Memory B cell (primary cell): ENCODE measurements at regions not wholly inside any gene's neighbourhood (a gene's known extent, or its start where the extent isn't known, plus 50 kb on each side); places are given as distances from the start of the nearest gene placed in this dataset.

ENCODE experiments used
- ATAC-seq: fragments of 150-1000 bp; cut with Tn5 transposase; 2 replicates; pipeline ENCODE4 v1.10.0; 2021; ENCODE audit warnings: low read depth, mild to moderate bottlenecking, moderate library complexity
- DNase-seq, 2 donors: peaks; one replicate each; pipeline ENCODE4 v3.0.0; 2022; ENCODE audit warnings: low spot score in 2 of 2
- H3K27ac Mint-ChIP-seq: one replicate; pipeline ENCODE4 v1.8.0; 2022; ENCODE audit warnings: mild to moderate bottlenecking, moderate library complexity, mixed read lengths
- H3K27me3 Mint-ChIP-seq: one replicate; pipeline ENCODE4 v1.8.0; 2022; ENCODE audit warnings: mixed read lengths
- H3K36me3 Mint-ChIP-seq: one replicate; pipeline ENCODE4 v1.8.0; 2022; ENCODE audit warnings: mild to moderate bottlenecking, mixed read lengths
- H3K4me1 Mint-ChIP-seq: one replicate; pipeline ENCODE4 v1.8.0; 2022; ENCODE audit warnings: mixed read lengths
- H3K4me3 Mint-ChIP-seq: one replicate; pipeline ENCODE4 v1.8.0; 2022; ENCODE audit warnings: mild to moderate bottlenecking, moderate library complexity, mixed read lengths
- H3K9me3 Mint-ChIP-seq: one replicate; pipeline ENCODE4 v1.8.0; 2022; ENCODE audit warnings: mixed read lengths

- ATAC-seq = no peak
- Mint-ChIP-seq H3K9me3 (peaks cover 2% of the 10 kb centered on the region), H3K27ac (no peak overlapping the region), H3K4me3 (no peak overlapping the region), H3K27me3 (no peaks in the 10 kb centered on the region), H3K4me1 (no peaks in the 10 kb centered on the region), H3K36me3 (no peaks in the 10 kb centered on the region)
- no peak for DNase-seq
Measured at GRCh38 chr15:38941399-38941953, 376.9 kb upstream of the RASGRP1 start.

- DNase-seq (no peak), ATAC-seq (no peak)
- Mint-ChIP-seq H3K4me3 (no peak overlapping the region), H3K9me3 (no peaks in the 10 kb centered on the region), H3K27me3 (peaks cover 2% of the 10 kb centered on the region), H3K4me1 (no peaks in the 10 kb centered on the region), H3K36me3 (no peaks in the 10 kb centered on the region), H3K27ac (no peak overlapping the region)
Measured at GRCh38 chr15:38944536-38944935, 379.9 kb upstream of the RASGRP1 start.

GRCh38 chr15:38945551-38946298, 381.1 kb upstream of the RASGRP1 start:
- Mint-ChIP-seq H3K4me3 (no peak overlapping the region), H3K4me1 (no peaks in the 10 kb centered on the region), H3K27me3 (peaks cover 2% of the 10 kb centered on the region), H3K36me3 (no peaks in the 10 kb centered on the region), H3K27ac (no peak overlapping the region), H3K9me3 (no peaks in the 10 kb centered on the region)
- DNase-seq (no peak), ATAC-seq (no peak)

GRCh38 chr15:38954090-38954489, 389.5 kb upstream of the RASGRP1 start:
- Mint-ChIP-seq H3K27ac (no peak overlapping the region), H3K4me1 (no peaks in the 10 kb centered on the region), H3K4me3 (no peak overlapping the region), H3K27me3 (peaks cover 2% of the 10 kb centered on the region), H3K9me3 (no peaks in the 10 kb centered on the region), H3K36me3 (no peaks in the 10 kb centered on the region)
- DNase-seq = no peak
- ATAC-seq = no peak

- Mint-ChIP-seq H3K27ac (no peak overlapping the region), H3K4me3 (no peak overlapping the region), H3K9me3 (no peaks in the 10 kb centered on the region), H3K4me1 (no peaks in the 10 kb centered on the region), H3K36me3 (no peaks in the 10 kb centered on the region), H3K27me3 (no peaks in the 10 kb centered on the region)
- no peak for ATAC-seq
- DNase-seq = no peak
Measured at GRCh38 chr15:38961456-38961855, 396.8 kb upstream of the RASGRP1 start.

- no peaks in the 10 kb centered on the region for H3K27me3 Mint-ChIP-seq
- DNase-seq (no peak), ATAC-seq (no peak)
- H3K27ac Mint-ChIP-seq = no peak overlapping the region
- H3K36me3 Mint-ChIP-seq = no peaks in the 10 kb centered on the region
- H3K9me3 Mint-ChIP-seq = no peaks in the 10 kb centered on the region
- no peak overlapping the region for H3K4me3 Mint-ChIP-seq
- no peaks in the 10 kb centered on the region for H3K4me1 Mint-ChIP-seq
Measured at GRCh38 chr15:38961931-38962330, 397.3 kb upstream of the RASGRP1 start.

- ATAC-seq (no peak), DNase-seq (no peak)
- H3K27ac Mint-ChIP-seq = no peak overlapping the region
- H3K36me3 Mint-ChIP-seq = no peaks in the 10 kb centered on the region
- H3K4me1 Mint-ChIP-seq = no peaks in the 10 kb centered on the region
- peaks cover 2% of the 10 kb centered on the region for H3K27me3 Mint-ChIP-seq
- peaks cover 10% of the 10 kb centered on the region for H3K9me3 Mint-ChIP-seq
- H3K4me3 Mint-ChIP-seq = no peak overlapping the region
Measured at GRCh38 chr15:38972831-38973230, 408.2 kb upstream of the RASGRP1 start.

GRCh38 chr15:38975282-38975990, 410.8 kb upstream of the RASGRP1 start:
- H3K9me3 Mint-ChIP-seq = peaks cover 10% of the 10 kb centered on the region
- ATAC-seq (no peak), DNase-seq (no peak)
- H3K27ac Mint-ChIP-seq = no peak overlapping the region
- H3K4me1 Mint-ChIP-seq = no peaks in the 10 kb centered on the region
- peaks cover 2% of the 10 kb centered on the region for H3K27me3 Mint-ChIP-seq
- no peak overlapping the region for H3K4me3 Mint-ChIP-seq
- H3K36me3 Mint-ChIP-seq = no peaks in the 10 kb centered on the region

GRCh38 chr15:38991126-38991525, 426.5 kb upstream of the RASGRP1 start:
- H3K9me3 Mint-ChIP-seq = no peaks in the 10 kb centered on the region
- H3K36me3 Mint-ChIP-seq = no peaks in the 10 kb centered on the region
- no peak overlapping the region for H3K4me3 Mint-ChIP-seq
- no peaks in the 10 kb centered on the region for H3K27me3 Mint-ChIP-seq
- H3K27ac Mint-ChIP-seq = no peak overlapping the region
- no peak for ATAC-seq
- no peak for DNase-seq
- H3K4me1 Mint-ChIP-seq = no peaks in the 10 kb centered on the region

GRCh38 chr15:38991701-38992100, 427.1 kb upstream of the RASGRP1 start:
- Mint-ChIP-seq H3K9me3 (no peaks in the 10 kb centered on the region), H3K4me3 (no peak overlapping the region), H3K36me3 (no peaks in the 10 kb centered on the region), H3K27me3 (no peaks in the 10 kb centered on the region), H3K27ac (no peak overlapping the region), H3K4me1 (no peaks in the 10 kb centered on the region)
- ATAC-seq = no peak
- no peak for DNase-seq

GRCh38 chr15:38992506-38992905, 427.9 kb upstream of the RASGRP1 start:
- ATAC-seq (no peak), DNase-seq (no peak)
- H3K27ac Mint-ChIP-seq = no peak overlapping the region
- no peak overlapping the region for H3K4me3 Mint-ChIP-seq
- no peaks in the 10 kb centered on the region for H3K4me1 Mint-ChIP-seq
- H3K27me3 Mint-ChIP-seq = no peaks in the 10 kb centered on the region
- no peaks in the 10 kb centered on the region for H3K36me3 Mint-ChIP-seq
- H3K9me3 Mint-ChIP-seq = no peaks in the 10 kb centered on the region

- Mint-ChIP-seq H3K4me3 (no peak overlapping the region), H3K27ac (no peak overlapping the region), H3K27me3 (no peaks in the 10 kb centered on the region), H3K4me1 (no peaks in the 10 kb centered on the region), H3K36me3 (no peaks in the 10 kb centered on the region), H3K9me3 (no peaks in the 10 kb centered on the region)
- ATAC-seq (no peak), DNase-seq (no peak)
Measured at GRCh38 chr15:38992930-38993329, 428.3 kb upstream of the RASGRP1 start.

GRCh38 chr15:38994310-38994709, 429.7 kb upstream of the RASGRP1 start:
- no peaks in the 10 kb centered on the region for H3K9me3 Mint-ChIP-seq
- no peak for ATAC-seq
- H3K27ac Mint-ChIP-seq = no peak overlapping the region
- no peak overlapping the region for H3K4me3 Mint-ChIP-seq
- no peaks in the 10 kb centered on the region for H3K27me3 Mint-ChIP-seq
- H3K4me1 Mint-ChIP-seq = no peaks in the 10 kb centered on the region
- H3K36me3 Mint-ChIP-seq = no peaks in the 10 kb centered on the region
- DNase-seq = no peak

GRCh38 chr15:38996111-38996631, 431.6 kb upstream of the RASGRP1 start:
- no peak overlapping the region for H3K4me3 Mint-ChIP-seq
- H3K27ac Mint-ChIP-seq = no peak overlapping the region
- no peak for DNase-seq
- ATAC-seq = no peak
- H3K36me3 Mint-ChIP-seq = no peaks in the 10 kb centered on the region
- H3K27me3 Mint-ChIP-seq = no peaks in the 10 kb centered on the region
- peaks cover 4% of the 10 kb centered on the region for H3K9me3 Mint-ChIP-seq
- H3K4me1 Mint-ChIP-seq = no peaks in the 10 kb centered on the region
